ENCODE measurements at regions not wholly inside any gene's neighbourhood (a gene's known extent, or its start where the extent isn't known, plus 50 kb on each side); places are given as distances from the start of the nearest gene placed in this dataset.

GRCh38 chr2:121034551-121034950 lies 250.5 kb downstream of the TFCP2L1 start:
- peak; percentile 50 for FAIRE-seq
- no peak for TF ChIP-seq CTCF (IDR thresholded peaks at IDR 0.05; ENCODE audit: insufficient read depth, low read length, severe bottlenecking)
- Histone ChIP-seq H3K27me3 (ENCODE audit: control insufficient read depth, insufficient read depth, low read length) (no peaks in the 10 kb centered on the region), H3K36me3 (ENCODE audit: control insufficient read depth, insufficient read depth, low read length) (no peaks in the 10 kb centered on the region), H3K4me3 (ENCODE audit: low read depth, low read length) (no peak overlapping the region)
- no peak for DNase-seq (ENCODE audit: low read depth)

GRCh38 chr2:121036226-121036692 lies 248.7 kb downstream of the TFCP2L1 start:
- H3K27me3 ChIP-seq (ENCODE audit: control insufficient read depth, insufficient read depth, low read length): no peaks in the 10 kb centered on the region
- H3K36me3 ChIP-seq (ENCODE audit: control insufficient read depth, insufficient read depth, low read length): no peaks in the 10 kb centered on the region
- peak; percentile 50 for FAIRE-seq
- no peak overlapping the region for H3K4me3 ChIP-seq (ENCODE audit: low read depth, low read length)
- no peak for TF ChIP-seq CTCF (IDR thresholded peaks at IDR 0.05; ENCODE audit: insufficient read depth, low read length, severe bottlenecking)
- DNase-seq (ENCODE audit: low read depth): peak; percentile 29

- DNase-seq (ENCODE audit: low read depth) (no peak), FAIRE-seq (peak; percentile 18)
- Histone ChIP-seq H3K27me3 (ENCODE audit: control insufficient read depth, insufficient read depth, low read length) (no peaks in the 10 kb centered on the region), H3K36me3 (ENCODE audit: control insufficient read depth, insufficient read depth, low read length) (no peaks in the 10 kb centered on the region), H3K4me3 (ENCODE audit: low read depth, low read length) (no peak overlapping the region)
- no peak for TF ChIP-seq CTCF (IDR thresholded peaks at IDR 0.05; ENCODE audit: insufficient read depth, low read length, severe bottlenecking)
Measured at GRCh38 chr2:121037480-121037879, 247.5 kb downstream of the TFCP2L1 start.

- DNase-seq (ENCODE audit: low read depth) (no peak), FAIRE-seq (no peak)
- Histone ChIP-seq H3K27me3 (ENCODE audit: control insufficient read depth, insufficient read depth, low read length) (no peaks in the 10 kb centered on the region), H3K4me3 (ENCODE audit: low read depth, low read length) (no peak overlapping the region), H3K36me3 (ENCODE audit: control insufficient read depth, insufficient read depth, low read length) (no peaks in the 10 kb centered on the region)
- TF ChIP-seq CTCF (IDR thresholded peaks at IDR 0.05; ENCODE audit: insufficient read depth, low read length, severe bottlenecking): no peak
Measured at GRCh38 chr2:121038031-121038430, 247.0 kb downstream of the TFCP2L1 start.

- no peak for FAIRE-seq
- DNase-seq (ENCODE audit: low read depth): no peak
- H3K4me3 ChIP-seq (ENCODE audit: low read depth, low read length): no peak overlapping the region
- no peak for TF ChIP-seq CTCF (IDR thresholded peaks at IDR 0.05; ENCODE audit: insufficient read depth, low read length, severe bottlenecking)
- no peaks in the 10 kb centered on the region for H3K27me3 ChIP-seq (ENCODE audit: control insufficient read depth, insufficient read depth, low read length)
- no peaks in the 10 kb centered on the region for H3K36me3 ChIP-seq (ENCODE audit: control insufficient read depth, insufficient read depth, low read length)
Measured at GRCh38 chr2:121038431-121038830, 246.6 kb downstream of the TFCP2L1 start.

- Histone ChIP-seq H3K4me3 (ENCODE audit: low read depth, low read length) (no peak overlapping the region), H3K27me3 (ENCODE audit: control insufficient read depth, insufficient read depth, low read length) (no peaks in the 10 kb centered on the region), H3K36me3 (ENCODE audit: control insufficient read depth, insufficient read depth, low read length) (no peaks in the 10 kb centered on the region)
- FAIRE-seq (no peak), DNase-seq (ENCODE audit: low read depth) (peak; percentile 79)
- no peak for TF ChIP-seq CTCF (IDR thresholded peaks at IDR 0.05; ENCODE audit: insufficient read depth, low read length, severe bottlenecking)
Measured at GRCh38 chr2:121038891-121039616, 245.9 kb downstream of the TFCP2L1 start.
